Femur (tissue), 1 donor: ENCODE measurements at regions not wholly inside any gene's neighbourhood (a gene's known extent, or its start where the extent isn't known, plus 50 kb on each side); places are given as distances from the start of the nearest gene placed in this dataset.

Experiments used
- DNase-seq: peaks from one replicate; pipeline ENCODE4 v3.0.0-alpha.2; 2017

GRCh38 chr16:55077266-55077665 is 146.6 kb downstream of the IRX5 start:
- DNase-seq: no peak

- DNase-seq: no peak
These were observed 147.5 kb downstream of the IRX5 start for GRCh38 chr16:55078153-55078552.

GRCh38 chr16:55078699-55079410 is 148.2 kb downstream of the IRX5 start:
- peak; percentile 55 for DNase-seq

- DNase-seq: no peak
These were observed 151.2 kb downstream of the IRX5 start for GRCh38 chr16:55081622-55082590.

GRCh38 chr16:55082591-55082976 is 151.9 kb downstream of the IRX5 start:
- no peak for DNase-seq

GRCh38 chr16:55083052-55083451 is 152.4 kb downstream of the IRX5 start:
- no peak for DNase-seq

GRCh38 chr16:55088098-55088497 is 157.4 kb downstream of the IRX5 start:
- no peak for DNase-seq

- no peak for DNase-seq
These were observed 158.9 kb downstream of the IRX5 start for GRCh38 chr16:55089600-55089999.

GRCh38 chr16:55091213-55091870 is 160.7 kb downstream of the IRX5 start:
- DNase-seq: no peak

GRCh38 chr16:55091871-55092230 is 161.2 kb downstream of the IRX5 start:
- DNase-seq: no peak

- DNase-seq: no peak
These were observed 169.4 kb downstream of the IRX5 start for GRCh38 chr16:55100100-55100499.

- DNase-seq: no peak
These were observed 170.4 kb downstream of the IRX5 start for GRCh38 chr16:55101026-55101425.

- no peak for DNase-seq
These were observed 171.4 kb downstream of the IRX5 start for GRCh38 chr16:55102077-55102476.

- no peak for DNase-seq
These were observed 171.9 kb downstream of the IRX5 start for GRCh38 chr16:55102531-55102930.

- DNase-seq: no peak
These were observed 177.2 kb downstream of the IRX5 start for GRCh38 chr16:55107851-55108250.

- DNase-seq: no peak
These were observed 182.5 kb downstream of the IRX5 start for GRCh38 chr16:55113210-55113609.

- DNase-seq: no peak
These were observed 184.8 kb downstream of the IRX5 start for GRCh38 chr16:55115506-55115905.

- DNase-seq: peak; percentile 72
These were observed 185.7 kb downstream of the IRX5 start for GRCh38 chr16:55116165-55116920.

- peak; percentile 75 for DNase-seq
These were observed 188.1 kb downstream of the IRX5 start for GRCh38 chr16:55118701-55119260.

GRCh38 chr16:55120408-55120807 is 189.7 kb downstream of the IRX5 start:
- DNase-seq: peak; percentile 62

- DNase-seq: peak; percentile 40
These were observed 190.2 kb downstream of the IRX5 start for GRCh38 chr16:55120826-55121225.

GRCh38 chr16:55123652-55124051 is 193.0 kb downstream of the IRX5 start:
- DNase-seq: no peak
